GM12878 (cell line): ENCODE measurements at regions not wholly inside any gene's neighbourhood (a gene's known extent, or its start where the extent isn't known, plus 50 kb on each side); places are given as distances from the start of the nearest gene placed in this dataset.

Experiments
- ATAC-seq: fragments of 200-7000 bp; cut with Tn5 transposase; 3 replicates; pipeline ENCODE4 v1.9.1; 2020; ENCODE audit warnings: mild to moderate bottlenecking, moderate library complexity
- BruUV-seq: library from RNA; stranded (reverse); fragments of 400-500 nt; replicated peaks from 2 replicates; lab custom pipeline; 2021; lab: Mats Ljungman, UMichigan
- CTCF ChIA-PET: fragments of 300-600 bp; sonication (Branson Sonifier 250); formaldehyde crosslinking; extraction: SDS; loops from one replicate; lab custom pipeline; 2021; ENCODE audit warnings: inconsistent platforms; lab: Yijun Ruan, JAX
- POLR2A ChIA-PET: fragments of 350-600 bp; formaldehyde crosslinking; extraction: SDS; loops from one replicate; lab custom pipeline; 2021; ENCODE audit warnings: inconsistent platforms; lab: Charles Lee
- RAD21 ChIA-PET: fragments of 300-600 bp; sonication (Branson Sonifier 250); formaldehyde crosslinking; loops from one replicate; lab custom pipeline; 2023; ENCODE audit warnings: antibody characterized with exemption; ENCODE audit not compliant: unreplicated experiment; lab: Charles Lee
- SMC1A ChIA-PET: fragments of 300-600 bp; sonication (Branson Sonifier 250); formaldehyde crosslinking; loops from one replicate; lab custom pipeline; 2023; ENCODE audit not compliant: unreplicated experiment, uncharacterized antibody; lab: Charles Lee
- DNase-seq: peaks from one replicate; pipeline ENCODE4 v3.0.0-alpha.2; 2011; ENCODE audit warnings: low read depth, low spot score
- FAIRE-seq: peaks from 3 replicates; lab custom pipeline; 2011; peaks lifted over from hg19 to GRCh38; lab: Jason Lieb, UNC
- H2AFZ ChIP-seq: 2 replicates; pipeline ENCODE4 v1.6.0; 2011; ENCODE audit warnings: low read depth, low read length, control low read depth; ENCODE audit not compliant: control insufficient read depth
- H3K27ac ChIP-seq: 2 replicates; pipeline ENCODE4 v1.5.1; 2011; ENCODE audit warnings: control low read depth; ENCODE audit not compliant: control insufficient read depth, insufficient read depth
- H3K27me3 ChIP-seq, 2 experiments: replicated peaks in 1 of 2; 2 replicates each; pipeline versions ENCODE4 v1.6.0 to v1.6.1; 2011; ENCODE audit warnings: low read length in 1 of 2; ENCODE audit not compliant: control insufficient read depth in 2 of 2, insufficient read depth in 2 of 2
- H3K36me3 ChIP-seq, 2 experiments: 2 replicates each; pipeline ENCODE4 v1.5.1; 2011; ENCODE audit warnings: low read length in 1 of 2; ENCODE audit not compliant: control insufficient read depth in 2 of 2, insufficient read depth in 2 of 2
- H3K4me1 ChIP-seq: 2 replicates; pipeline ENCODE4 v1.6.1; 2011; ENCODE audit warnings: mild to moderate bottlenecking, low read length, moderate library complexity, mixed read lengths; ENCODE audit not compliant: control insufficient read depth, insufficient read depth
- H3K4me2 ChIP-seq: 2 replicates; pipeline ENCODE4 v1.6.0; 2011; ENCODE audit warnings: control low read depth; ENCODE audit not compliant: control insufficient read depth, insufficient read depth
- H3K4me3 ChIP-seq: fragments of 200-600 bp; sonication (generic); 2 replicates; pipeline ENCODE4 v1.5.1; 2016
- H3K79me2 ChIP-seq: 2 replicates; pipeline ENCODE4 v1.6.0; 2011; ENCODE audit warnings: low read length; ENCODE audit not compliant: control insufficient read depth, insufficient read depth
- H3K9ac ChIP-seq: 2 replicates; pipeline ENCODE4 v1.8.0; 2011; ENCODE audit warnings: low read length, control low read depth, mixed read lengths; ENCODE audit not compliant: control insufficient read depth, insufficient read depth
- H3K9me3 ChIP-seq: replicated peaks from 3 replicates; pipeline ENCODE4 v1.5.1; 2011; ENCODE audit warnings: mild to moderate bottlenecking, low read length; ENCODE audit not compliant: control insufficient read depth, insufficient read depth
- H4K20me1 ChIP-seq: 2 replicates; pipeline ENCODE4 v1.6.0; 2011; ENCODE audit not compliant: control insufficient read depth, insufficient read depth
- BMI1 ChIP-seq: fragments of 450-650 bp; IDR thresholded peaks from 2 replicates; pipeline ENCODE4 v1.6.1; 2016; ENCODE audit warnings: mild to moderate bottlenecking, moderate library complexity, borderline replicate concordance
- CBX3 ChIP-seq: fragments of 200-600 bp; sonication (generic); IDR thresholded peaks from 2 replicates; pipeline ENCODE4 v1.6.1; 2016; ENCODE audit warnings: low read depth, borderline replicate concordance
- HDAC2 ChIP-seq: fragments of 200-600 bp; sonication (generic); IDR thresholded peaks from 2 replicates; pipeline ENCODE4 v1.6.1; 2017
- HDAC6 ChIP-seq: fragments of 200-600 bp; sonication (generic); IDR thresholded peaks from one replicate; pipeline ENCODE4 v1.8.0; 2017; ENCODE audit warnings: antibody characterized with exemption; ENCODE audit not compliant: unreplicated experiment
- HDGF ChIP-seq: fragments of 450-650 bp; IDR thresholded peaks from 2 replicates; pipeline ENCODE4 v1.6.1; 2016; ENCODE audit warnings: antibody characterized with exemption
- IKZF2 ChIP-seq, 2 experiments: fragments of 450-650 bp; IDR thresholded peaks; 2 replicates each; pipeline ENCODE4 v1.6.1; 2017; ENCODE audit warnings: mild to moderate bottlenecking in 2 of 2, moderate library complexity in 2 of 2
- MYB ChIP-seq: fragments of 150-350 bp; IDR thresholded peaks from 2 replicates; pipeline ENCODE4 v1.6.1; 2014; ENCODE audit warnings: mild to moderate bottlenecking, low read depth, low read length, borderline replicate concordance
- NBN ChIP-seq: fragments of 450-650 bp; IDR thresholded peaks from 2 replicates; pipeline ENCODE4 v1.6.1; 2016
- SPI1 ChIP-seq: IDR thresholded peaks from 2 replicates; pipeline ENCODE4 v1.6.1; 2011; ENCODE audit warnings: low read depth, mild to moderate bottlenecking, low read length, moderate library complexity, borderline replicate concordance; ENCODE audit not compliant: insufficient read depth
- SREBF2 ChIP-seq: IDR thresholded peaks from 2 replicates; pipeline ENCODE4 v1.6.1; 2012; ENCODE audit warnings: mild to moderate bottlenecking, low read length
- TARDBP ChIP-seq: IDR thresholded peaks from 2 replicates; pipeline ENCODE4 v1.6.1; 2016; ENCODE audit warnings: borderline replicate concordance
- ZNF384 ChIP-seq: IDR thresholded peaks from 2 replicates; pipeline ENCODE4 v1.6.1; 2012; ENCODE audit warnings: low read depth, mild to moderate bottlenecking, low read length, improper control_type of control experiment, borderline replicate concordance
- WGBS: methylation state at CpG from one replicate; pipeline ENCODE4 v1.1.6; 2016; ENCODE audit warnings: low lambda C conversion rate; ENCODE audit not compliant: insufficient replicate concordance, insufficient coverage; ENCODE audit errors: missing lambda C conversion rate; 5-methylcytosine and 5-hydroxymethylcytosine counted together
- in situ Hi-C: fragments of 300-500 bp; cut with MboI; formaldehyde crosslinking; loops from 9 replicates; pipeline ENCODE4 v1.14.3; 2018; ENCODE audit warnings: mixed read lengths
- intact Hi-C: fragments of 100-400 bp; cut with micrococcal nuclease; formaldehyde crosslinking; loops from one replicate; pipeline ENCODE4 v1.14.2; 2022; ENCODE audit not compliant: unreplicated experiment
- TF ChIP-seq, protein P1 (sequence below): fragments of 450-650 bp; IDR thresholded peaks from 2 replicates; pipeline ENCODE4 v1.6.1; 2018; ENCODE audit warnings: mild to moderate bottlenecking, low read depth, moderate library complexity; ENCODE audit not compliant: partially characterized antibody
- TF ChIP-seq, protein P2 (sequence below): fragments of 450-650 bp; IDR thresholded peaks from 2 replicates; pipeline ENCODE4 v1.6.1; 2017; ENCODE audit warnings: low read depth, mild to moderate bottlenecking, moderate library complexity
- TF ChIP-seq, protein P3 (sequence below): IDR thresholded peaks from 2 replicates; pipeline ENCODE4 v1.6.1; 2012; ENCODE audit warnings: low read depth, low read length, improper control_type of control experiment
- TF ChIP-seq, protein P4 (sequence below): IDR thresholded peaks from 2 replicates; pipeline ENCODE4 v1.6.1; 2011; ENCODE audit warnings: borderline replicate concordance, low read depth, mild to moderate bottlenecking, moderate library complexity, mixed read lengths, low read length; ENCODE audit not compliant: insufficient read depth; ENCODE audit errors: extremely low read length

DNA sequence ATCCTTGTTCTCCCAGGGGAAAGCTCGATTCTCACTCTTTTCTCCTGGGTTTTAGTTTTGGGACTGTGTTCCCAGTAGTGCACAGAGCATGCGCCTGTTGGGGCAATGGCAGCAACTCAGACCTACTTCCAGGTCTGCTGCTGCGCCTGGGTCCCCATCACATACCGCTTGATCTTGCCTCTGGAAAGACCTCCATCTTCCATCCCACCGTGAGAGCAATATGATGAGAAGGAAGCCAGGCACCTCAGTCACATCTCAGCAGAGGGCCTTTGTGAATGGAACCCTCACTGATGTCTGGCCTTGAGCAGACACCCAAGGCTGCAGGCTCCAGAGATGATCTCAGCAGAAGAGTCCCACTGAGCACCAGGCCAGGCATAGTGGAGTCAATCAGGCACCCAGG lies 176.8 kb upstream of the ZNF507 start (continued):
- TF ChIP-seq, protein P1, sequence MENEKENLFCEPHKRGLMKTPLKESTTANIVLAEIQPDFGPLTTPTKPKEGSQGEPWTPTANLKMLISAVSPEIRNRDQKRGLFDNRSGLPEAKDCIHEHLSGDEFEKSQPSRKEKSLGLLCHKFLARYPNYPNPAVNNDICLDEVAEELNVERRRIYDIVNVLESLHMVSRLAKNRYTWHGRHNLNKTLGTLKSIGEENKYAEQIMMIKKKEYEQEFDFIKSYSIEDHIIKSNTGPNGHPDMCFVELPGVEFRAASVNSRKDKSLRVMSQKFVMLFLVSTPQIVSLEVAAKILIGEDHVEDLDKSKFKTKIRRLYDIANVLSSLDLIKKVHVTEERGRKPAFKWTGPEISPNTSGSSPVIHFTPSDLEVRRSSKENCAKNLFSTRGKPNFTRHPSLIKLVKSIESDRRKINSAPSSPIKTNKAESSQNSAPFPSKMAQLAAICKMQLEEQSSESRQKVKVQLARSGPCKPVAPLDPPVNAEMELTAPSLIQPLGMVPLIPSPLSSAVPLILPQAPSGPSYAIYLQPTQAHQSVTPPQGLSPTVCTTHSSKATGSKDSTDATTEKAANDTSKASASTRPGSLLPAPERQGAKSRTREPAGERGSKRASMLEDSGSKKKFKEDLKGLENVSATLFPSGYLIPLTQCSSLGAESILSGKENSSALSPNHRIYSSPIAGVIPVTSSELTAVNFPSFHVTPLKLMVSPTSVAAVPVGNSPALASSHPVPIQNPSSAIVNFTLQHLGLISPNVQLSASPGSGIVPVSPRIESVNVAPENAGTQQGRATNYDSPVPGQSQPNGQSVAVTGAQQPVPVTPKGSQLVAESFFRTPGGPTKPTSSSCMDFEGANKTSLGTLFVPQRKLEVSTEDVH = no peak
- no peak for TF ChIP-seq IKZF2 (IDR thresholded peaks at IDR 0.05)
- no peak for TF ChIP-seq SREBF2
- TF ChIP-seq NBN = no peak
- TF ChIP-seq ZNF384 = no peak
- TF ChIP-seq, protein P2, sequence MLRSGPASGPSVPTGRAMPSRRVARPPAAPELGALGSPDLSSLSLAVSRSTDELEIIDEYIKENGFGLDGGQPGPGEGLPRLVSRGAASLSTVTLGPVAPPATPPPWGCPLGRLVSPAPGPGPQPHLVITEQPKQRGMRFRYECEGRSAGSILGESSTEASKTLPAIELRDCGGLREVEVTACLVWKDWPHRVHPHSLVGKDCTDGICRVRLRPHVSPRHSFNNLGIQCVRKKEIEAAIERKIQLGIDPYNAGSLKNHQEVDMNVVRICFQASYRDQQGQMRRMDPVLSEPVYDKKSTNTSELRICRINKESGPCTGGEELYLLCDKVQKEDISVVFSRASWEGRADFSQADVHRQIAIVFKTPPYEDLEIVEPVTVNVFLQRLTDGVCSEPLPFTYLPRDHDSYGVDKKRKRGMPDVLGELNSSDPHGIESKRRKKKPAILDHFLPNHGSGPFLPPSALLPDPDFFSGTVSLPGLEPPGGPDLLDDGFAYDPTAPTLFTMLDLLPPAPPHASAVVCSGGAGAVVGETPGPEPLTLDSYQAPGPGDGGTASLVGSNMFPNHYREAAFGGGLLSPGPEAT = no peak

DNA sequence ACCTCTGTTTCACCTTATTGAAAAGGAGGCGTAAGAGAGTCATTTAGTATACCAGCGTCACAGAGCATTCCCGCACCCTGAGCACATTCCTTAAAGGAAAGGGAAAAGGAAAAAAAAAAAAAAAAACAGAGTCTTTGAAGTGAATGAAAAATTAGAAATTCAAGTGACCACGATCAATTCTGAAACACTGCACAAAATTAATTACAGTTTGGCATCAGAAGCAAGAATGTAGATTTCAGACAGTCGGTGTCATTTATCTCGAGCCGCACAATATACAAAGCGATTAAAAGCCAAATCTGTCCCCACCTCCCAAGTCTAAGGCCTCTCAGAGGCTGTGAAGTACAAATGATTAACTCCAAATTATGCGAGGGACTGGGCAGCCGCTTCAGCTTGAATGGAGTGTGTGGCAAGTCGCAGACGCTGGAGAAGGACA lies 173.7 kb upstream of the ZNF507 start:
- CTCF ChIA-PET = no interaction called here
- Histone ChIP-seq H2AFZ (no peak overlapping the region), H3K4me1 (no peaks in the 10 kb centered on the region)
- BruUV-seq = no TSS peak
- in situ Hi-C loops = no loop called here
- TF ChIP-seq BMI1 = no peak
- no peak for TF ChIP-seq MYB
- TF ChIP-seq, protein P3, sequence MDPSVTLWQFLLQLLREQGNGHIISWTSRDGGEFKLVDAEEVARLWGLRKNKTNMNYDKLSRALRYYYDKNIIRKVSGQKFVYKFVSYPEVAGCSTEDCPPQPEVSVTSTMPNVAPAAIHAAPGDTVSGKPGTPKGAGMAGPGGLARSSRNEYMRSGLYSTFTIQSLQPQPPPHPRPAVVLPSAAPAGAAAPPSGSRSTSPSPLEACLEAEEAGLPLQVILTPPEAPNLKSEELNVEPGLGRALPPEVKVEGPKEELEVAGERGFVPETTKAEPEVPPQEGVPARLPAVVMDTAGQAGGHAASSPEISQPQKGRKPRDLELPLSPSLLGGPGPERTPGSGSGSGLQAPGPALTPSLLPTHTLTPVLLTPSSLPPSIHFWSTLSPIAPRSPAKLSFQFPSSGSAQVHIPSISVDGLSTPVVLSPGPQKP = no peak
- TF ChIP-seq HDGF = no peak
- no peak for TF ChIP-seq SPI1
- no peak for TF ChIP-seq HDAC2
- TF ChIP-seq, protein P4, sequence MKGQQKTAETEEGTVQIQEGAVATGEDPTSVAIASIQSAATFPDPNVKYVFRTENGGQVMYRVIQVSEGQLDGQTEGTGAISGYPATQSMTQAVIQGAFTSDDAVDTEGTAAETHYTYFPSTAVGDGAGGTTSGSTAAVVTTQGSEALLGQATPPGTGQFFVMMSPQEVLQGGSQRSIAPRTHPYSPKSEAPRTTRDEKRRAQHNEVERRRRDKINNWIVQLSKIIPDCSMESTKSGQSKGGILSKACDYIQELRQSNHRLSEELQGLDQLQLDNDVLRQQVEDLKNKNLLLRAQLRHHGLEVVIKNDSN = no peak
- no peak for TF ChIP-seq TARDBP
- TF ChIP-seq HDAC6 = no peak
- TF ChIP-seq CBX3 = no peak
- TF ChIP-seq, all 136 proteins: peak for 0
- DNase-seq (no peak), ATAC-seq (no peak), FAIRE-seq (no peak)
- Histone ChIP-seq H3K9ac (no peak overlapping the region), H3K4me2 (no peak overlapping the region), H3K27ac (no peak overlapping the region), H3K27me3 (no peaks in the 10 kb centered on the region), H3K79me2 (no peaks in the 10 kb centered on the region), H3K36me3 (no peaks in the 10 kb centered on the region), H3K4me3 (no peak overlapping the region), H3K9me3 (no peaks in the 10 kb centered on the region; the same call in 2 of the 3 replicates), H4K20me1 (no peaks in the 10 kb centered on the region)
- ChIA-PET SMC1A (interaction anchor here (0.7 kb wide), 1 partner anchor 1553 kb away, joined by 3 read pairs; no protein-coding TSS in a partner anchor), RAD21 (no interaction called here), POLR2A (no interaction called here)
- intact Hi-C loops = no loop called here
- 57% methylated on average over 12 of the region's 12 CpGs for WGBS
